ENCODE measurements at regions not wholly inside any gene's neighbourhood (a gene's known extent, or its start where the extent isn't known, plus 50 kb on each side); places are given as distances from the start of the nearest gene placed in this dataset.

- no peak for DNase-seq (ENCODE audit: low spot score)
These were observed 157.0 kb downstream of the FAM114A2 start for GRCh38 chr5:153881687-153882086.

DNA sequence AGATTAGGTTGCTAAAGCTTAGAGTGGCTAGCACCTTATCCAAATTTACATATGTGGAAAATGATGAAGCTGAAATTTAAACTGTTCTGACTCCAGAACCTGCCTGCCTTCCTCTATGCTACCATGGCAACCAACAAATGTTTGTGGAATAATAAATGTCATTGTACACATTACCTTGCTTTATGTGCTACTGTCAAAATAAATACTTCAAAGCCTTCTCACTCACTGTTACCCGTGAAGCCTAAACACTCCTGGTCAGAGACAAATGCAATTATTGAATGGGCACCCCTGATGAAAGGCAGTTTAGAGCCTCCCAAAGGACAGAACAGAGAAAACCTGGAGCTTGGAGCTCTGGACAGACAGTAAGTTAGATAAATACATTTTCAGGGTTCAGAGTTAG is 158.6 kb downstream of the FAM114A2 start:
- DNase-seq (ENCODE audit: low spot score), result no peak

DNA sequence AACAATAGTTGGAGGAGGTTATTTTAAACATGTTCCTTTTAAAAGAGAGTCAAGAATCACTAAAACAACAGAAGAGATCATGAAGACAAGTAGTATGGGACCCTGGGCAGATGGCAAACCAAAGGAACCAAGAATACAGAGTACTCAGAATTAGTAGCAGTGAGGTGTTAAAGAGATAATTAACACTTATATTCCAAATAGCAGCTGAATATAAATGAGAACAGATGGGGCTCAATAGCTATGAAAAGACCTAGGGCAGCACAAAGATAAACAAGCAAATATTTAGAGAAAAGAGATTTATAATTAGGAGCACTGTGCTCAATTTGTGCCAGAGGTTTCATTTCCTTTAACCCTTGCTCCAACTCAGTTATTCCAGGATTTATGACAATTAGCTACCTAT is 159.1 kb downstream of the FAM114A2 start:
- DNase-seq (ENCODE audit: low spot score), result no peak

GRCh38 chr5:153866176-153866575 is 172.5 kb downstream of the FAM114A2 start:
- no peak for DNase-seq (ENCODE audit: low spot score)

DNA sequence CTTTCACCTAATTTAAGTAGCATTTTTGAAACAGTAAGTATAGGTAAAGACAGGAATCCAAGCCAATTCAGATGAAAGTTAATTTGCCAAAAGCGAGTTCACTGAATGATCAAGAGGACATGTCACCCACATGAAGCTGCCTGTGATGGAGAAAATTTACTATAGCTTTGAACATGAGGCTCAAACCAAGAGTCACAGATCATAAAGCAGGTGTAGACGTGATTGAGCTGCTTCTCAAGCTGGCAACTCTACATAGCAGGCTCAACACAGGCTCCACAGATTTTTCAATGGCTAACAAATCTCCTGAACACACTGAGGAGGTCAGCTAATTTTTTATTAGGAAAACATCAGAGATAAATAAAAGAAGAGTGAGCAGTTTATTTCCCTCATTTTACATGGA is 173.7 kb downstream of the FAM114A2 start:
- DNase-seq (ENCODE audit: low spot score), result no peak

- DNase-seq (ENCODE audit: low spot score), result no peak
These were observed 174.8 kb downstream of the FAM114A2 start for GRCh38 chr5:153863951-153864350.

Data from SK-N-DZ (cell line).